ENCODE measurements at regions not wholly inside any gene's neighbourhood (a gene's known extent, or its start where the extent isn't known, plus 50 kb on each side); places are given as distances from the start of the nearest gene placed in this dataset.

- FAIRE-seq (no peak), DNase-seq (ENCODE audit: extremely low read depth in 1 of 4, low spot score in 3 of 4) (no peak), ATAC-seq (no peak)
- Histone ChIP-seq H2AFZ (ENCODE audit: low read depth, low read length) (no peak overlapping the region), H3K4me1 (replicated peaks in 1 of 2; ENCODE audit: control insufficient read depth in 2 of 2, insufficient read depth in 2 of 2, low read length in 2 of 2) (no peaks in the 10 kb centered on the region), H4K20me1 (replicated peaks; ENCODE audit: control insufficient read depth, insufficient read depth, low read length) (no peaks in the 10 kb centered on the region), H3K9me1 (ENCODE audit: control insufficient read depth, insufficient read depth, low read length) (no peaks in the 10 kb centered on the region), H3K4me3 (no peak overlapping the region), H3K36me3 (ENCODE audit: control insufficient read depth, insufficient read depth, low read length) (no peaks in the 10 kb centered on the region), H3K79me2 (ENCODE audit: control insufficient read depth, insufficient read depth, low read length) (no peaks in the 10 kb centered on the region), H3K4me2 (ENCODE audit: insufficient read depth, low read length) (no peak overlapping the region), H3K27me3 (ENCODE audit: control insufficient read depth in 2 of 2, insufficient read depth in 2 of 2, low read length in 2 of 2) (no peaks in the 10 kb centered on the region), H3K9ac (ENCODE audit: insufficient read depth in 1 of 2, low read depth in 2 of 2, low read length in 2 of 2) (no peak overlapping the region), H3K9me3 (replicated peaks; ENCODE audit: control insufficient read depth, insufficient read depth, low read depth, low read length) (no peaks in the 10 kb centered on the region), H3K27ac (ENCODE audit: extremely low read depth, low read depth, low read length) (no peak overlapping the region)
- WGBS (ENCODE audit: insufficient coverage, low coverage, missing lambda C conversion rate): 1% methylated on average over 5 of the region's 5 CpGs
- ChIA-PET POLR2A (no interaction called here), CTCF (ENCODE audit: low intra/inter-chr PET ratio) (no interaction called here)
- TF ChIP-seq FOSL1 (tag; conservative IDR thresholded peaks at IDR 0.05) (no peak), SMAD4 (CRISPR knock-in tag; conservative IDR thresholded peaks at IDR 0.05) (no peak), CBX5 (IDR thresholded peaks at IDR 0.05; ENCODE audit: borderline replicate concordance, low read depth) (no peak), BDP1 (IDR thresholded peaks at IDR 0.05; ENCODE audit: insufficient read depth, insufficient read length) (no peak), SUPT5H (IDR thresholded peaks at IDR 0.05) (no peak), CBFA2T2 (conservative IDR thresholded peaks at IDR 0.05) (0 out of 2 replicates have a peak, but pooled peaks have one; percentile 3), MAZ (CRISPR knock-in tag; conservative IDR thresholded peaks at IDR 0.05 in 1 of 2, IDR thresholded peaks at IDR 0.05 in 1 of 2) (no peak), CEBPG (CRISPR knock-in tag; IDR thresholded peaks at IDR 0.05) (no peak), CEBPG (tag; conservative IDR thresholded peaks at IDR 0.05 in 1 of 2, IDR thresholded peaks at IDR 0.05 in 1 of 2) (no peak), CBFA2T3 (IDR thresholded peaks at IDR 0.05) (peak; percentile 25), TFAP4 (CRISPR knock-in tag; IDR thresholded peaks at IDR 0.05; ENCODE audit: borderline replicate concordance) (no peak), ZNF551 (CRISPR knock-in tag; IDR thresholded peaks at IDR 0.05) (no peak)
- intact Hi-C loops (cut with micrococcal nuclease) (no loop called here), in situ Hi-C loops (cut with MboI) (no loop called here)
- BruUV-seq (replicated peaks): no TSS peak
Measured at GRCh38 chr5:93674138-93674537, 67.3 kb downstream of the POU5F2 start.

Measured in K562 (cell line).